Heart left ventricle (tissue), 13 donors: ENCODE measurements at regions not wholly inside any gene's neighbourhood (a gene's known extent, or its start where the extent isn't known, plus 50 kb on each side); places are given as distances from the start of the nearest gene placed in this dataset.

ENCODE experiments used
- CTCF ChIP-seq, 12 donors: fragments of 200-600 bp; sonication (generic) in 4 of 12; IDR thresholded peaks; one replicate each; pipeline versions ENCODE4 v1.5.0 to v1.8.0; 2018 to 2022; ENCODE audit warnings: antibody characterized with exemption in 12 of 12, mild to moderate bottlenecking in 5 of 12
- POLR2A ChIP-seq, 2 donors: fragments of 450-650 bp; IDR thresholded peaks; one replicate each; pipeline ENCODE4 v1.6.1; 2017; ENCODE audit warnings: antibody characterized with exemption in 2 of 2, mild to moderate bottlenecking in 2 of 2, moderate library complexity in 2 of 2
- donor health status: ischemic (EF 13 %, LVEDD 7.1; RV severe dilation, severe dysfunction).
- donor health status: DM: no; HTN: yes; CAD: no.
- donor health status: DM: no; HTN: no; CAD: no.
- donor health status: ischemic (EF 25% LVEDD 6.9; RV normal size, moderate dysfunction).
- donor health status: ischemic (EF 25% LVEDD 5.7; RV mildly dilated, moderate dysfunction).
- donor health status: ischemic (EF 35%, LVEDD 5.7; RV mildly dilated, moderate dysfunction).
- donor health status: nonischemic (EF 11% LVEDD 7.7; RV severe dilation, severe dysfunction).
- donor health status: DM: yes; HTN: yes; CAD: no.
- donor health status: PGD.
- donor health status: ischemic (EF 29% LVEDD 5.4; RV normal size, mild dysfunction).
- donor health status: nonischemic (EF 23%, LVEDD 6.1; RV moderate dilation, normal function).

- TF ChIP-seq CTCF (IDR thresholded peaks at IDR 0.05) = no peak
- TF ChIP-seq POLR2A (IDR thresholded peaks at IDR 0.05) = no peak
These were observed 213.0 kb upstream of the PRMT6 start for GRCh38 chr1:106843518-106843917.
